HG02571 (cell line): ENCODE measurements at regions not wholly inside any gene's neighbourhood (a gene's known extent, or its start where the extent isn't known, plus 50 kb on each side); places are given as distances from the start of the nearest gene placed in this dataset.
"Not testable (repeated sequence)": the region's sequence is repeated elsewhere in the genome, so short reads cannot be mapped to it uniquely, and the experiment has no call there.

Experiments
- ATAC-seq: cut with Tn5 transposase; IDR thresholded peaks from one replicate; pipeline ENCODE4 v1.9.1; 2021; ENCODE audit warnings: mild to moderate bottlenecking, moderate library complexity; ENCODE audit not compliant: unreplicated experiment

DNA sequence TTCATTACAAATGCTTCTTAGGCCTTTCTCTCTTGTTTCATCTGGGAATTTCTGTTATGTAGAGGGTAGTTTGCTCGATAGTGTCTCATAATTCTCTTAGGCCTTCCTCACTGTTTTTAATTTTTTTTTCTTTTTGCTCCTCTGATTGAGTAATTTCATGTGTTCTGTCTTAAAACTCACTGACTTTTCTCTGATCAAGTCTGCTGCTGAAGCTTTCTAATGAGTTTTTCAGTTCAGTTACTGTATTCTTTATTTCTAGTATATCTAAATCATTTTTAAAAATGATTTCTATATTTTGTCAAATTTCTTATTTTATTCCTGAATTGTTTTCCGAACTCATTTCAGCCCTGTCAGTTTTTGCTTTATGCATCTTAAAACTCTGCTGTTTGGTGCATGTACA, 228.0 kb downstream of the MID1IP1 start:
- no peak for ATAC-seq

DNA sequence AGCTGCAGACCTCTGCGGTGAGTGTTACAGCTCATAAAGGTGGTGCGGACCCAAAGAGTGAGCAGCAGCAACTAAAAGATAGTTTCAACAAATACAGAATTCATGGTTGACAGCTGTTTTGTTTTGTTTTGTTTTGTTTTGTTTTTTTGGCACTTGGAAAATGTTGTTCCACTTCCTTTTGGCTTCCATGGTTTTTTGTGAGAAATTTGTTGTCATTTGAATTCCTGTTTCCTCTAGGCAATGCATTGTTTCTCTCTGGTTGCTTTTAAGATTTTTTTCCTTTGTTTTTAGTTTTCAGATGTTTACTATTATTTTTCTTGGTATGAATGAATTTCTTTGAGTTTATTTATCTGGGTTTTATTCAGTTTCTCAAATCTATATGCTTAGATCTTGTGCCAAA, 229.4 kb downstream of the MID1IP1 start:
- ATAC-seq, result no peak

DNA sequence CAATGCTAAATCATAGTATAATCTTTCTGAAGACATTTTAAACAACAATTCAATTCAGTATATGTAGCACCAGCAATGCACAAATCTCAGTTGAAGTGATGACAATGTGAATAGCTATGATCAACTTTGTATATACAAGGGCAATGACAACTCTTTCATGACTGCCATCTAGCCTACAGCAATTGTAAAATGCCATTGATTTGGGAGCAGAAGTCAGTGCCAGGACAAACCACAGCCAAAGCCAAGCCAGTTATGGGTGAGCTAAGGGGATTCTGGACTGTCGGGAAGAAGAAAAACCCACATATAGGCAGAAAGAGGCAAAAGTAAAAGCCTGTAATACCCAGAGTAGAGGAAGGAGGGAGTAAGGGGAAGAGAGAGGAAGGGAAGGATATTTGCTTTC, 238.6 kb downstream of the MID1IP1 start:
- ATAC-seq, result no peak

DNA sequence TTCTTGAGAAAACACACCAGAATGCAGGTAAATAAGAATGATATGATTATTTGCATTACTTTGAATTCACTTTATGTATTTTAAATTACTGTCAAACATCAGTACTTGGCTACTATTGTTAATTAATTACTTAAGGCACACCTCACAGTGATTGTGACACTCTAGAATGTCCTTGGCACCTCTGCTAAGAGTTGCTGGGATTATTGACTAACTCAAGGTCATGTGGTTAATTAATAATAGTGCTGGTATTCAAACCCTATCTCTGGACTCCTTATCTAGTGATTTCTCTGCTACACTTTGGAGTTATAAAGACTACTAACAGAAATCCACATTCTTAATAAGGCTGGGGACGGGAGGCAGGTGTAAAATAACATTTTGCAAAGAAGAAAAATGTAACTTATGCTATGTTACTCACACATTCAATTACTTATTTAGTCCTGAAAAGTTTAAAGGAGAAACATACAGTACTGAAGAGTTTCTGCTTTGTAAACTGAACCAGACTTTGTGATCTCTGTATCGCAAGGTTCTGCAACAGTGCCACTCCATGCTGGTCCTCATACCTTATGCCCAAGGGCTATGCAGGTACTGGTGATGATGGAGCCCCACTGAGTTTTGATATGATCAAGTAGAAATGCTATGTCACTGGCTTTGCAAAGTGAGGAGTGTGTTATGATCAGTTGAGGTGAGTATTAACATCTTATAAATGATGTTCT, 242.7 kb downstream of the MID1IP1 start:
- no peak for ATAC-seq

DNA sequence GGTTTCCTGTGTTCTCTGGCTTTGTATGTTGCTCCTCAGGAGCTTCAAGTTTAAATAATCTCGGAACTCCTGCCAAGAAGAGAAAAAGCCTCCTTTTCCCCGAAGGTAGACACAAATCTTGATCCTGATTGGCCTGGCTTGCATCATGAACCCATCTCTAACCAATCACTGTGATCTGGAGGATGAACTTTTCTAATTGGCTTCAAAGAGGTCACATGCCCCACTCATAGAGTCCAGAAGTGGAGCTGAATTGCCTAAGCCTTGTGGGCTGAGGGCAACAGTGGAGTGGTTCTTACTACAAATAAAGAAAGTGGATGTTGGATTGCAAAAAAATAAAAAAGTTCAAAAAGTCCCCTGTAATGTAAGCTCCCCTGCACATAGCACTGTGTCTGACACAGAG, 245.9 kb downstream of the MID1IP1 start:
- ATAC-seq, result no peak

DNA sequence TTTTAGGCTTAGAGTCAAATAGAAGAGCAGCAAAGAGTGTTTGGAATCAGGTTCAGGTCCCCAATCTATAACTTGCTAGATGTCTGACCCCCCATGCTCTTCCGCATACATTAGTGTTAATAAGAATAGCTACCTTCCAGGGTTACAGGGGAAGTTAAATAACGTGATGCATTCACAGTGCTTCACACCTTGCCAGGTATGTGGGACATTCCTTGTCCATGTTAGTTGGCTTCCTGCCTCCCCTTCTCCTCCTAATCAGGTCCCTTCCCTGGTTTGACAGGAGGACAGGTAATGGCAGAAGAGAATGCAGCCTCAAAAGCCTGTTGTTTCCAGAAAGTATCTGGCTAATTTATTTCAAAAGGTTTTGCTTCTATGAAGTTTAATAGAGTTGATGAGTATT, 248.7 kb downstream of the MID1IP1 start:
- ATAC-seq, result no peak

DNA sequence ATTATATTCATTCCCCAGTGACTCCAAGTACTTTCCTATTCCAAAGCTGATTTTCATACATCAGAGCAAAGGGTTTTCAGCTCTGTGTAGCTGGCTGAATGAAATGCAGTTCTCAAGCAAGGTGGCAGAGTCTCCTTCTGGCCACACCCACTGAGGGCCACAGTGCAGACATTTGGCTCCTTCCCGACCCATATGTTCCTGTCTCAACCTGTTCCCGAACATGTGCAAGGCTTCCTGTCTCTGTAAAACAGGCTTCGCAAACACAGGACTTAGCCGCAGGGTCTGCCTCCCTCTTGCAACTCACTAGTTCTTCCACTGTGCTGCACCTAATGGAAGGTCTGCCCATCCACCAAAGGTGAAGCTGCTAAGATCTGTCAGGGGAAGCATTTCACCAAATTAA, 249.2 kb downstream of the MID1IP1 start:
- no peak for ATAC-seq

DNA sequence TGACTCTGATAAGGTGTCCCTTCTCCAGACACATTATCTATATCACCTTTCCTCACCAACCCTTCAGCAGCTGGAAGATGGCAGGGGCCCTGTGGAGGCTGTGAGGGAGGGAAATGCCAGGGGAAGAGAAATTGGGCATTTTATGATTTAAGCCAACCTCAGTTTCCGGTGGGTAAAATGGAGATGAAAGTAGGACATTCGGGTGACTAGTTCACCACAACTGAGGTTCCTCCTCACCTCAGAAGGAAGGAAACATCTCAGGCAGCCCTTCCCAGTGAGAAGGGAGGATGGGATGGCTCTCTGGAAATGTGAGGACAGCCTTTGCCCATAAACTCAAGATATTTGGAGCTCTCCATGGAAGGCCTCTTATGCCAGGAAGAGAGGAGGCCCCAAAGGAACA, 251.5 kb downstream of the MID1IP1 start:
- no peak for ATAC-seq

DNA sequence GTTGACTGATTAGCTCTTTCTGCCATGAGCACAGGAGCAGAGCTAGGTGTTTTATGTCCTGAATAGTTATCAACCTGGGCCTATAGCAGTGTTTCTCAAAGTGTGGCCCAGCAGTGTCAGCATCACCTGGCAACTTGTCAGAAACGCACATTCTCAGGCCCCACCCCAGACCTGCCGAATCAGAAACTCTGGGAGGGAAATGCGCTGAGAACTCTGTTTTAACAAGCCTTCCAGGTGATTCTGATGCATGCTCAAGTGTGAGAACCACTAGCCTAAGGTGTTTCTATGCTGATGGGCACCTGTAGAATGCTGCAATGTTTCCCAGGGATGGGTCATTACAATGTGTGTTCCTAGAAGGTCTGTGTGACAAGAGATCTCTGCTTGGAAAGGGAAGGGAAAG, 257.5 kb downstream of the MID1IP1 start:
- no peak for ATAC-seq

DNA sequence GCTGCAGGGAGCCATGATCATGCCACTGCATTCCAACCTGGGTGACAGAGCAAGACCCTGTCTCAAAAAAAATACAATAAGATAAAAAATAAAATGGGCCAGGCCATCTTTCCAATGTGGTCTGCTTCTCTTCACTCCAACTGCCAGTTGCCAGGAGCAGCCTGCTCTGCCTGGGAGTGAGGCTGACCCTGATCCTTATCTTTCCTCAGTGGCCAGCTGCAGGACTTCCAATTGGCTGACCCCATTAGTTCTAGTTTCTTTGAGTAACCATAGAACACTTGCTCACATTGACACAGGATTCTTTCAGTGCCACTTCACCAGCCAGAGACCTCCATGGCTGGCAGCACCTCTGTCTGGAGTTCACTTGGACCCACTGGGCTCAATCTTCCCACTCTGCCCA, 258.6 kb downstream of the MID1IP1 start:
- ATAC-seq, result no peak

DNA sequence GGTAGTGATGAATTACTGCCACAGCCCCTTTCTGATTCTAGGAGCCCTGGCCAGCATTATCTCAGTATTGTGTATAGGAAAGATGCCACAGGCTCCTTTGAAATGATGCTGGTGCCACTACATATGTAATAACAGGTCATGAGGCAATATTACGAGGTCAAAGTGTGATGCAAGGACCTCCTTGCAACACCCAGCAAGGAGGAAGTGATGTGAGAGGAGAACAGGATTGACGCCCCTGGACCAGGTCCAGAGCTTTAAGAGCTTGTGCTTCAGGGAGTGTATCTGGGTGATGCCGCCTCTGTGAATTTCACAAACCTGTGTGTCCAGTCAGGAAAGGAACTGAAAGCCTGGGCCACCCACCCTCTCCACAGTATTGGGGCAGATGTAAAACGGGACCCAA, 261.8 kb downstream of the MID1IP1 start:
- no peak for ATAC-seq

DNA sequence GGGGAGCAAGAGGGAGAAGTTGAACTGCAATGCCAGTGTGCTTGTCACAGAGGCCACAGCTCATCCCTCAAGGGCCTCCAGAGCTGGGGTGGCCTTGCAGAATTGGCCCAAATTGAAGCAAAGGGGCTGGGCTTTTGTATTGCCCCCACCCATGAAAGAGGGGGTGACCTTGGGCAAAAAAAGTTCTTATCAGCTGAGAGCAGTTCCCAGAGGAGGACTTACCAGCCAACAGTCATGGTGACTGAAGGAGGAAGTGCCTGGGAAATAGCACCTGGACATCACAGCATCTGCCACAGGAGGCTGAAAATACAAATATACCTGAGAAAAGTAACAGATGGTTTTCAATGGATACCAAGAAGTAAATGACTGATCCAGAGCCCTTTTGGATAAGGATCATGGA, 262.4 kb downstream of the MID1IP1 start:
- ATAC-seq, result no peak

DNA sequence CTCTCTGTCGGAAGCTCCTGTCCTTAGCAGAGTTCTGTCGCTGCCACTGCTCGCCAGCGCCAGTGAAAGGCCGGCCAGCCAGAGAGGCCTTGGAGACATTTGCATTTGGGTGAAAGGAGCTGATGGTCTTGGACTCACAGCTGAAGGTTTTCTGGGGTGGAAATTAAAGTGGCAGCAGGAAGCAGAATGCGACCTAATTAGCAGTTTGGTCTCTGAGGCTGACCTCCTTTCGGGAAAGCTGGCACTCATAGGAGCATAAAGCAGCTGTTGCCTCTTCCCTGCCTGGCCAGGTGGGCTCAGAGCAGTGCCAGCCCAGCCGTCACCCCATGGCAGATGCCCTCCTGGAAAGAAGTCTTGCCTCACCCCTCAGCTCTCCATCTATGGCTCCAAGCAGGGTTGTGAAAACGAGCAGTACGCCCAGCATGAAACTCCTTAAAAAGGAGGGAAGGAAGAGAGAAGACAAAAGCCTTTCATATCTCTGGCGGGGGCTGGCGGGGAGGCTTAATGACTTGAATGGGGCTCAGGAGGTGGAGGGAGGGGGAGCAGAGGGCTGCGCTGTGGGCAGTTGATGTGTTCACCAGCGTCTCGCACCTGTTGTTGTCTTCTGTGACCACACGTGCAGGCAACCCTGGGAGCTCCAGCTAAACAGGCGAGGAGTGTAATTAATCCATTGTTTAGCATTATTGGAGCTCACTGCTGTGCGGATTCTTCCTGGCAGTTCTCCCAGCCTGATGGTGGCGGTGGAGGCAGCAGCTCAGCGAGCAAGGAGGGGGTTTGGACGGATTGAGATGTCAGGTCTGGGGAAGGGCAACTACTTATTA, 264.0 kb downstream of the MID1IP1 start:
- ATAC-seq, result no peak

DNA sequence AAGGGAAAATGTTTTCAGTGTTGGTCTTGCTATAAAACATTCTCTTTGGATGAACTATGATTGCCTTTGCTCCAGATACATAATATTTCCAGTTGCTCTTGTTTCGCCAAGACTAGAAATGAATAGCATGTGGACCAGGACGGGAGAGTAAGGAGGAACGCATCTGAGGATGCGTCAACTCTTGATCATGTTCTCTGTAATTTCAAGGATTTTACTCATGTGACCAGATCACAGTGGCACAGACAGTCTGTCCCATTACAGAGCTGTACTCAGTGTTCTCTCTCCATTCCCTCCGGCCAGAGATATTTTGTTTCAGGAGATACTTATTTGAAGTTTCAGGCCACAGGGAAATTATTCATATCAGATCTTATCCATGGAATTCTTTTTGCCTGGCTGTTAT, 266.6 kb downstream of the MID1IP1 start:
- no peak for ATAC-seq

DNA sequence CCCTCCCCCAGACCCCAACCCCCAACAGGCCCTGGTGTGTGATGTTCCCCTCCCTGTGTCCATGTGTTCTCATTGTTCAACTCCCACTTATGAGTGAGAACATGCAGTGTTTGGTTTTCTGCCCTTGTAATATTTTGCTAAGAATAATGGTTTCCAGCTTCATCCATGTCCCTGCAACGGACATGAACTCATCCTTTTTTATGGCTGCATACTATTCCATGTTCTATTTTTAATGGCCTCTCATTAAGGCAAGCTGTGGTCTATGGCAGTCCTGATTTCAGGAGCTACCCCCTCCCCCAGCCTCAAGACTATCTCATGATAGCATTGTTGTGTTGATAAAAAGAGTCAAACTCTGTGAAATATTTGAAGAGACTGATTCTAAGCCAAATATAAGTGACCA, 267.4 kb downstream of the MID1IP1 start:
- ATAC-seq, result not testable (repeated sequence)

DNA sequence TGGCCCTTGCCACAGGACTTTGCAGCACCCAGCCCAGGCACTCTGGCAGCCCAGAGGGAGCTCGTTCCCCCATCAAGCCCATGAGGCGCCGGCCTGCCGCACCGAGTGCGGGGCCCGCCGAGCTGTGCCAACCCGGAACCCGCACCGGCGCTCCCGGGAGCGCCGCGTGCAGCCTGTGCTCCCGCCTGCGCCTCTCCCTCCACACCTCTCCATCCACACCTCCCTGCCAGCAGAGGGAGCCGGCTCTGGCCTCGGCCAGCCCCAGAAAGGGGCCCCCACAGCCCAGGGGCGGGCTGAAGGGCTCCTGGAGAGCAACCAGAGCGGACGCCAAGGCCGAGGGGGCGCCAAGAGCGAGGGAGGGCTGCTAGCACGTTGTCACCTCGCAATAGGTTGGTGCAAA, 268.8 kb downstream of the MID1IP1 start:
- ATAC-seq, result no peak

DNA sequence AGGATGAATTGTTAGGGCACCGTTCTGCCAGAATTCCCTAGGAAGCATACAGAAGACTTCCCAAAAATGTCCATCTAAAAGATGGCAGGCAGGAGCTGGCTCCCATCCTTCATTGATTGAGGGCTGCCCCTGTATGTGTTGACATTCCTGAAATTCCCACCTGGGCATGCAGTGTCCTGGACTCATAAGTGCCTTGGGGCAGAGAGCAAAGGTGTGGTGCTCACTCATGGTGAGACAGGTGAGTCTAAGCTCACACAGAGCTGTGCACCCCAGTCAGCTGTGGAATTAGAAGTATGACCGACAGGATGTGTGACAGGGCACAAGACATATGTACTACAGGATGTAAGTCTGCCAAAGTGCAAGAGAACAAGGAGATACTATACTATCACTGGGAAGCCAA, 271.9 kb downstream of the MID1IP1 start:
- ATAC-seq, result no peak

DNA sequence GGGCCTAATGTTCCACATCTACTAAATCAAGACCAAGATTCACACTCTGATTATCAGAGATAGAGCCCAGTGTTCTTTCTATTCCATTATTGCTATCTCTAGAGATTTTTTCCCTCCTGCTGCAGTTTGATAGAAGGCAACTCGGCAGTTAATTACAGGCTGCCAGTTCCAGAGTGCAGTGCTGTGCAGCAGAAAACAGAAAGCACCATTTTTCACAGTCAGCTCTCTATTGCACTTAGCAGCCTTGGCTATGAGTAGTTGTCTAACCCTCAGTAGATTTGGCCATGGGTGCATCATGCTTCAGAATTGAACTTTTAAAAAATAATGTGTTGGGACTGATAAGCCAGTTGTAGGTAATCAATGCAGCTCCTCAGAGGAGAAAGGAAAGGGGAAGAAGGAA, 295.3 kb downstream of the MID1IP1 start:
- no peak for ATAC-seq

DNA sequence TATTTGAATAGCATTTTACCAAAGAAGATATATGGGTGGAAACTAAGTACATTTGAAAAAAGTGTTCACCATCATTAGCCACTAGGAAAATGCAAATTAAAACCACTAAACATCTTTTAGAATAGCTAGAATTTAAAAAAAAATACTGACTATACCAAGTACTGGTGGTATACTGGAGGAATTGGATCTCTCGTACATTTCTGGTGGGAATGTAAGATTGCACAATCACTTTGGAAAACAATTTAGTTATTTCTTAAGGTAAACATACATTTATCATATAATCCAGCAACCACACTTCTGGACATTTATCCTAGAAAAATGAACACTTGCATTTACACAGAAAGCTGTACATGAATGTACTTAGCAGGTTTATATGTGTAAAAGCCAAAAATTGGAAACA, 303.5 kb downstream of the MID1IP1 start:
- no peak for ATAC-seq

DNA sequence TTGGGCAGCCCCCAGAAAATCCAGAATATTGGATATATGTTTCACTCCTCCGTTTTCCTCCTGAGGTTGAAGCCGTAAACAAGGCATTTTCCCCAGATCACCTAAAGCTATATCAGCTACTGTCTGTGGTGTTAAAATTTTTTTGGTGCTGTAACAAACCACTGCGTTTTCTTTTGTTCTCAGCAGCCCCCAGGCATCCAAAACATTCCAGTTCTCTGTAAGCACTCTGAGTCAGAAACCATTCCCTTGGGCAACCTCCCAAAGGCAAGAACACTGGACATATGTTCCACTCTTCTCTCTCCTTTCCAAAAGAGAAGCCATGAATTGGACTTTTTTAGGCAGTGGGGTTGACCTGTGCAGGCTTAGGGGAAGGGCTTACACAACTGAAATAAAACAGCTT, 310.9 kb downstream of the MID1IP1 start:
- no peak for ATAC-seq

DNA sequence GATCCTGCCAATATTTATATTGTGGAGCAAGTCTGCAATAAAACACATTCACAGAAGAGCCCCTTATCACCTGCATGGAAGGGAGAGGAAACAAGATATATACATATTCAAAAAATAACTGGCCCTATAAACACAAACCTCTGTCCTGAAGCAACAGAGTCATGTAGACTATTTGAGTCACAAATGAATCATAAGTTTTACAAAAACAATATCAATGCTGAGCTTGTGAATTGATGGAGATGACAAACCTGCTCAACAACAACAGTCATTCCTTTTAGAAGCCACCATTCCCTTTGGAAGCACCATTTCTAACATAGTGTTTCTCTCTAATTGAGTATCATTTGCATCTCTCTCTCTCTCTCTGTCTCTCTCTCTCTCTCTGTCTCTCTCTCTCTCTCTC, 313.9 kb downstream of the MID1IP1 start:
- ATAC-seq, result no peak

DNA sequence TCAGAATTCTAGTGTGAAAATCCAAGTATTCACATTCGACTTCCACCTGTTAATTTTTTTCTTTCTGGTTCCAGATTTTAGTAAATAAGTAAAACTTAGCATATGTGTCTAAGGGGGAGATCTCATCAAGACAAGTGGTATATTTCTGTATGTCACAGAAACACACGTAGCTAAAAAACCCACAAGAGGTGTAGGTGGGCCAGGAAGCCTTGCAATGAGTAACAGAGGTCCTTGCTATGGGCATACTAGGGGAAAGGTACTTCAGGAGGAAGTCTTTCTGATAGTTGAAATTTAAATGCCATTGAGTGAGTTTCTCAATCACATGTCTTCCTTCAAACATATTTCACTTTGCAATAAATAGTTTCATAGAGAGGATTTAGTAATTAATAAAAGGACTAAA, 315.8 kb downstream of the MID1IP1 start:
- ATAC-seq, result no peak

DNA sequence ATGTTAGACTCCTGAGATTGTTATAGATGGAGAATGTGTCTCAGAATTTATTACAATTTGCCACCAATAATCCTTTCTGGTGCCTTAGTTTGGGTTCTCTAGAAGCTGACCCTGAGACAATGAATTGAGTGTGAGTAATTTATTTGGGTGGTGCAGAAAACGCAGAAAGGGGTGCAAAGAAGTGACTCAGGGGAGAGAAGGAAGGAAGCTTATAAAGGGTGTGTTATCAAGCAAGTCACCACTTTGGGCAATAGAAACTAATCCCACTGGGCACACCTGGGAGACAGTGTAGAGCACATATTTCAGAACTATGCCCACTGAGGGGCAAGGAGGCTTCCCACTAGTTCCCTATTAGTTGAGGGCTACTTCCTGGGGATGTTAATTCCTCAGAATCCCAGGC, 320.6 kb downstream of the MID1IP1 start:
- ATAC-seq, result no peak
